ENCODE measurements at regions not wholly inside any gene's neighbourhood (a gene's known extent, or its start where the extent isn't known, plus 50 kb on each side); places are given as distances from the start of the nearest gene placed in this dataset.
"Not testable (repeated sequence)": the region's sequence is repeated elsewhere in the genome, so short reads cannot be mapped to it uniquely, and the experiment has no call there.

DNA sequence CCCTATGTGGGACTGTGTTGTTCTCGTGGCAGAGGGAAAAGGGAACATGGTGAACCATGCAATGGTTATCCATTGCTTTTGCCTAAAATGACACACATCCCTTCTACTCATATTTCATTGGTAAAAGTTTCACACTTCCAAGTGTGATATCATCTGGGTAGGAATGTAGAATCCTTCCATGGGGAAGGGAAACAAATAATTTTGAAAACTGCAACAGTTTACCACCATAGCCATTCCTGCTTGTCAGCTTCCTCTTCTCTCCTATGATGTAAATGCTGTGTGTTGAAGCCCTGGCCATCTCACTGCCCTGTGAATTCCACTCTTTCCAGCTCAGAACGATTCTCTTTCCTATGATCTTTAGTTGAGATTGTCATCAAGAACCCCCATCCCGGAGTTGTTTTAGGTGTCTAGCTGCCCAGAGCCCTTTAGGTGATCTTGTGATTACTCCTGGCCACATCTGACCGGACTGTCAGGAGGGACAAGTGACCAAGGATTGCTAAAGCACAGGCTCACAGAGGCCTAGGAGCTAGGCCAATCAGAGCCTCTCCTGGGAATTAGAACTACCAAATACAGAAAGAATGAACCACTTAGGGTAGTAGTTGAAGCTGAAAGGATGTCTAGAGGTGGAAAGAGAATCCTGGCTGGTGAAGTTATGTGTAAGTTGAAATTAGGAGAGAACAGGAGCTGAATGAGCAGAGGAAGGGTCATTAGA lies 84.6 kb downstream of the VCPKMT start:
- no peaks in the 10 kb centered on the region for H3K9me3 ChIP-seq (ENCODE audit: low read depth)
- H2AFZ ChIP-seq = no peak overlapping the region
- no peak for DNase-seq (ENCODE audit: low spot score)
- H3K9me2 ChIP-seq (replicated peaks; ENCODE audit: insufficient read depth) = no peaks in the 10 kb centered on the region
- no peak overlapping the region for H3K27ac ChIP-seq
- no peaks in the 10 kb centered on the region for H3K27me3 ChIP-seq
- H3K4me2 ChIP-seq = no peak overlapping the region
- WGBS (ENCODE audit: low lambda C conversion rate, missing lambda C conversion rate) = 84% methylated on average over 4 of the region's 4 CpGs
- H3K36me3 ChIP-seq (replicated peaks; ENCODE audit: insufficient read depth, low read depth) = no peaks in the 10 kb centered on the region
- no peaks in the 10 kb centered on the region for H3K4me1 ChIP-seq (ENCODE audit: insufficient read depth)
- no peaks in the 10 kb centered on the region for H4K20me1 ChIP-seq (ENCODE audit: insufficient read depth, poor library complexity, severe bottlenecking)
- H3K4me3 ChIP-seq = no peak overlapping the region
- TF ChIP-seq, protein P1, sequence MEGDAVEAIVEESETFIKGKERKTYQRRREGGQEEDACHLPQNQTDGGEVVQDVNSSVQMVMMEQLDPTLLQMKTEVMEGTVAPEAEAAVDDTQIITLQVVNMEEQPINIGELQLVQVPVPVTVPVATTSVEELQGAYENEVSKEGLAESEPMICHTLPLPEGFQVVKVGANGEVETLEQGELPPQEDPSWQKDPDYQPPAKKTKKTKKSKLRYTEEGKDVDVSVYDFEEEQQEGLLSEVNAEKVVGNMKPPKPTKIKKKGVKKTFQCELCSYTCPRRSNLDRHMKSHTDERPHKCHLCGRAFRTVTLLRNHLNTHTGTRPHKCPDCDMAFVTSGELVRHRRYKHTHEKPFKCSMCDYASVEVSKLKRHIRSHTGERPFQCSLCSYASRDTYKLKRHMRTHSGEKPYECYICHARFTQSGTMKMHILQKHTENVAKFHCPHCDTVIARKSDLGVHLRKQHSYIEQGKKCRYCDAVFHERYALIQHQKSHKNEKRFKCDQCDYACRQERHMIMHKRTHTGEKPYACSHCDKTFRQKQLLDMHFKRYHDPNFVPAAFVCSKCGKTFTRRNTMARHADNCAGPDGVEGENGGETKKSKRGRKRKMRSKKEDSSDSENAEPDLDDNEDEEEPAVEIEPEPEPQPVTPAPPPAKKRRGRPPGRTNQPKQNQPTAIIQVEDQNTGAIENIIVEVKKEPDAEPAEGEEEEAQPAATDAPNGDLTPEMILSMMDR (IDR thresholded peaks at IDR 0.05; ENCODE audit: poor library complexity) = no peak
- TF ChIP-seq EZH2phosphoT487 (IDR thresholded peaks at IDR 0.05; ENCODE audit: low read depth, severe bottlenecking, unreplicated experiment) (no peak), EZH2 (IDR thresholded peaks at IDR 0.05; ENCODE audit: borderline replicate concordance) (no peak)
- no peaks in the 10 kb centered on the region for H3K79me2 ChIP-seq

DNA sequence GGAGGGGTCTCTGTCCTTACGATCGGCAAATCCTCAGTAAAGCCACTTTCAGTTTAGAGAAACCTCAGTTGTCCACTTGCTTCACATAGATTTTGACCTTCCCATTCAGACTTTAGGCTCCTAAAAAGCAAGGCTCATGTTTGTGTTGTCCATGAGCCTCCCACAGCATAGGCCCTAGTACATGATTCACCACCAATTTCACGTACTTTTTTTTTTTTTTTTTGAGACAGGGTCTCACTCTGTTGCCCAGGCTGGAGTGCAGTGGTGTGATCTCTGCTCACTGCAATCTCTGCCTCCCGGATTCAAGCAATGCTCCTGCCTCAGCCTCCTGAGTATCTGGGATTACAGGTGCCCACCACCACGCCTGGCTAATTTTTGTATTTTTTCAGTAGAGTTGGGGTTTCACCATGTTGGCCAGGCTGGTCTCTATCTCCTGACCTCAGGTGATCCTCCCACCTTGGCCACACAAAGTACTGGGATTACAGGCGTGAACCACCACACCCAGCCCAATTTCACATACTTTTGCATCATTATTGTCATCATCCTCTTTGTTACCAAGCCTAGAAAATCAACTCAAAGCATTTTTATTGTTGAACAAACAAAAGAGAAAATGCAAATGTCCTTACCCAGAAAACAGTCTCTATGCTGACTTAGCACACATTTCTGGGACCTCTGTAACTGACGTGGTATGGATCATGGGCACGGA lies 83.8 kb downstream of the VCPKMT start:
- H3K4me1 ChIP-seq (ENCODE audit: insufficient read depth); H2AFZ ChIP-seq; H3K27me3 ChIP-seq; H3K4me2 ChIP-seq; H3K79me2 ChIP-seq; H3K27ac ChIP-seq; DNase-seq (ENCODE audit: low spot score); H3K9me3 ChIP-seq (ENCODE audit: low read depth); H3K4me3 ChIP-seq; H4K20me1 ChIP-seq (ENCODE audit: insufficient read depth, poor library complexity, severe bottlenecking); H3K9me2 ChIP-seq (replicated peaks; ENCODE audit: insufficient read depth); H3K36me3 ChIP-seq (replicated peaks; ENCODE audit: insufficient read depth, low read depth): not testable (repeated sequence)
- 90% methylated on average over 8 of the region's 8 CpGs for WGBS (ENCODE audit: low lambda C conversion rate, missing lambda C conversion rate)

DNA sequence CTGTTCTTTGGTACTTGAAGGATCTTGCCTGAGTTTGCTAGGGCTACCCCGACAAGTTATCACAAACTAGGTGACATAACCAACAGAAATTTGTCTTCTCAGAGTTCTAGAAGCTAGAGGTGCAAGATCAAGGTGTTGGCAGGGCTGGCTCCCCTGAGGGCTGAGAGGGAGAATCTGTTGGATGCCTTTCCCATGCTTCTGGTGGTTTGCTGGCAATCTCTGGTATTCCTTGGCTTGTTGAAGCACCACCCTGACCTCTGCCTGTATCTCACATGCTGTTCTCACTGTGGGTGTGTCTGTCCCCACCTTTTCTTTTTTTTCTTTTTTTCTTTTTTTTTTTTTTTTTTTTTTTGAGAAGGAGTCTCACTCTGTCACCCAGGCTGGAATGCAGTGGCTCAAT lies 81.2 kb downstream of the VCPKMT start:
- H2AFZ ChIP-seq = no peak overlapping the region
- 100% methylated on average over 1 of the region's 1 CpG for WGBS (ENCODE audit: low lambda C conversion rate, missing lambda C conversion rate)

DNA sequence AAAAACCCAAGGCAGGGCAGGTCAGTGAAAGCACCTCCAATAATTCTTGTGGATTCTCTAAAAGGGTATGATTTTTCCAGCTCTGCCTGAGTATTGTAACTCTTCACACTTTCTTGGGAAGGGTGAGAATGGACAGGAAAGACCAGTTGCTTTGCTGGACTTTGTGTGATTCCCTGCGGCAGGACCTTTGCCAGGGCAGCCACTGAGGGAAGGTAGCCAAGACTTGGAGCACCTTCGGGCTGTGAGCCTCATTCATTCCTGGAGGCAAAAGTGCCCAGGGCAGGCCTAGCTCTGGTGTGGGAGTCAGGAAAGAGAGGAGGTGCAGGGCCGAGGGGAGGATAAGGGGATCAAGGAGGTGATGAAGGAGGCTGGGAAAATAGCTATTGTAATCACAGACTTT lies 80.2 kb downstream of the VCPKMT start:
- Histone ChIP-seq H3K79me2 (no peaks in the 10 kb centered on the region), H2AFZ (no peak overlapping the region), H4K20me1 (ENCODE audit: insufficient read depth, poor library complexity, severe bottlenecking) (no peaks in the 10 kb centered on the region), H3K4me2 (no peak overlapping the region), H3K9me3 (ENCODE audit: low read depth) (no peaks in the 10 kb centered on the region), H3K9me2 (replicated peaks; ENCODE audit: insufficient read depth) (no peaks in the 10 kb centered on the region), H3K27me3 (no peaks in the 10 kb centered on the region), H3K27ac (no peak overlapping the region), H3K4me3 (no peak overlapping the region), H3K4me1 (ENCODE audit: insufficient read depth) (peaks cover 9% of the 10 kb centered on the region), H3K36me3 (replicated peaks; ENCODE audit: insufficient read depth, low read depth) (no peaks in the 10 kb centered on the region)
- no peak for DNase-seq (ENCODE audit: low spot score)
- no peak for TF ChIP-seq EZH2 (IDR thresholded peaks at IDR 0.05; ENCODE audit: borderline replicate concordance)
- no peak for TF ChIP-seq EZH2phosphoT487 (IDR thresholded peaks at IDR 0.05; ENCODE audit: low read depth, severe bottlenecking, unreplicated experiment)
- TF ChIP-seq, protein P1 (IDR thresholded peaks at IDR 0.05; ENCODE audit: poor library complexity) = no peak
- WGBS (ENCODE audit: low lambda C conversion rate, missing lambda C conversion rate) = 88% methylated on average over 3 of the region's 3 CpGs

More for the DNA sequence above, 81.2 kb downstream of the VCPKMT start:
- no peak overlapping the region for H3K27ac ChIP-seq
- H3K79me2 ChIP-seq = no peaks in the 10 kb centered on the region
- no peaks in the 10 kb centered on the region for H3K9me3 ChIP-seq (ENCODE audit: low read depth)
- H3K4me1 ChIP-seq (ENCODE audit: insufficient read depth) = peaks cover 3% of the 10 kb centered on the region
- TF ChIP-seq, protein P1 (IDR thresholded peaks at IDR 0.05; ENCODE audit: poor library complexity) = no peak
- no peak for TF ChIP-seq EZH2 (IDR thresholded peaks at IDR 0.05; ENCODE audit: borderline replicate concordance)
- TF ChIP-seq EZH2phosphoT487 (IDR thresholded peaks at IDR 0.05; ENCODE audit: low read depth, severe bottlenecking, unreplicated experiment) = no peak
- H3K27me3 ChIP-seq = no peaks in the 10 kb centered on the region
- no peaks in the 10 kb centered on the region for H3K36me3 ChIP-seq (replicated peaks; ENCODE audit: insufficient read depth, low read depth)
- no peaks in the 10 kb centered on the region for H4K20me1 ChIP-seq (ENCODE audit: insufficient read depth, poor library complexity, severe bottlenecking)
- no peak for DNase-seq (ENCODE audit: low spot score)
- H3K4me2 ChIP-seq = no peak overlapping the region
- H3K9me2 ChIP-seq (replicated peaks; ENCODE audit: insufficient read depth) = no peaks in the 10 kb centered on the region
- no peak overlapping the region for H3K4me3 ChIP-seq
